ENCODE measurements at regions not wholly inside any gene's neighbourhood (a gene's known extent, or its start where the extent isn't known, plus 50 kb on each side); places are given as distances from the start of the nearest gene placed in this dataset.

- CTCF ChIA-PET: interaction anchor here (0.5 to 1.4 kb wide), 4 partner anchors 32 to 61 kb away, joined by 3 to 6 read pairs (median 4); no protein-coding TSS in a partner anchor
- H3K27me3 Mint-ChIP-seq (ENCODE audit: low read depth): no peaks in the 10 kb centered on the region
- no peak overlapping the region for H3K27ac Mint-ChIP-seq
- peak; percentile 26 for DNase-seq (ENCODE audit: low spot score)
- H3K4me1 Mint-ChIP-seq: 0 out of 2 replicates have a peak, but pooled peaks cover 5% of the 10 kb centered on the region
- POLR2A ChIA-PET: interaction anchor here (0.6 to 0.8 kb wide), 2 partner anchors 114 to 964 kb away, joined by 3 read pairs; no protein-coding TSS in a partner anchor
- no peak overlapping the region for H3K4me3 Mint-ChIP-seq
- peak; percentile 61 for ATAC-seq
- TF ChIP-seq ZNF671 (CRISPR knock-in tag; IDR thresholded peaks at IDR 0.05) (no peak), SP1 (CRISPR knock-in tag; conservative IDR thresholded peaks at IDR 0.05) (no peak), ZNF281 (CRISPR knock-in tag; IDR thresholded peaks at IDR 0.05) (no peak), CBFB (CRISPR knock-in tag; IDR thresholded peaks at IDR 0.05; ENCODE audit: low read depth) (no peak), ZMAT4 (CRISPR knock-in tag; IDR thresholded peaks at IDR 0.05) (no peak), PREB (CRISPR knock-in tag; IDR thresholded peaks at IDR 0.05; ENCODE audit: borderline replicate concordance) (no peak), JAZF1 (CRISPR knock-in tag; IDR thresholded peaks at IDR 0.05) (no peak), ZNF416 (CRISPR knock-in tag; IDR thresholded peaks at IDR 0.05) (no peak)
- peaks cover 22% of the 10 kb centered on the region for H3K9me3 Mint-ChIP-seq
- peaks cover 6% of the 10 kb centered on the region; the same call in 1 of the 2 replicates for H3K36me3 Mint-ChIP-seq
Measured at GRCh38 chr16:9183682-9184353, 92.4 kb downstream of the HAPSTR1 start.

- POLR2A ChIA-PET: interaction anchor here (0.6 kb wide), 1 partner anchor 963 kb away, joined by 3 read pairs; no protein-coding TSS in a partner anchor
- ATAC-seq (peak; percentile 18; the same call in 1 of the 2 replicates), DNase-seq (ENCODE audit: low spot score) (no peak)
- peaks cover 22% of the 10 kb centered on the region for H3K9me3 Mint-ChIP-seq
- peaks cover 6% of the 10 kb centered on the region; the same call in 1 of the 2 replicates for H3K36me3 Mint-ChIP-seq
- no peak overlapping the region for H3K4me3 Mint-ChIP-seq
- TF ChIP-seq PREB (CRISPR knock-in tag; IDR thresholded peaks at IDR 0.05; ENCODE audit: borderline replicate concordance): no peak
- H3K27ac Mint-ChIP-seq: no peak overlapping the region
- CTCF ChIA-PET: interaction anchor here (0.9 to 1.4 kb wide), 2 partner anchors 40 to 41 kb away, joined by 3 to 4 read pairs; no protein-coding TSS in a partner anchor
- 0 out of 2 replicates have a peak, but pooled peaks cover 5% of the 10 kb centered on the region for H3K4me1 Mint-ChIP-seq
- H3K27me3 Mint-ChIP-seq (ENCODE audit: low read depth): no peaks in the 10 kb centered on the region
Measured at GRCh38 chr16:9184354-9184690, 92.9 kb downstream of the HAPSTR1 start.

- TF ChIP-seq ZNF281 (CRISPR knock-in tag; IDR thresholded peaks at IDR 0.05) (no peak), STAT6 (CRISPR knock-in tag; conservative IDR thresholded peaks at IDR 0.05; ENCODE audit: low read depth) (no peak)
- no peak overlapping the region for H3K4me3 Mint-ChIP-seq
Measured at GRCh38 chr16:9185381-9185780, 93.9 kb downstream of the HAPSTR1 start.

More at GRCh38 chr16:9185381-9185780, 93.9 kb downstream of the HAPSTR1 start:
- H3K9me3 Mint-ChIP-seq: peaks cover 22% of the 10 kb centered on the region
- no peaks in the 10 kb centered on the region for H3K27me3 Mint-ChIP-seq (ENCODE audit: low read depth)
- ChIA-PET POLR2A (no interaction called here), CTCF (no interaction called here)
- ATAC-seq (no peak), DNase-seq (ENCODE audit: low spot score) (no peak)
- H3K36me3 Mint-ChIP-seq: peaks cover 6% of the 10 kb centered on the region; the same call in 1 of the 2 replicates
- H3K27ac Mint-ChIP-seq: no peak overlapping the region
- 0 out of 2 replicates have a peak, but pooled peaks cover 5% of the 10 kb centered on the region for H3K4me1 Mint-ChIP-seq

All from WTC11 (cell line).